Brain microvascular endothelial cell (primary cell): ENCODE measurements at regions not wholly inside any gene's neighbourhood (a gene's known extent, or its start where the extent isn't known, plus 50 kb on each side); places are given as distances from the start of the nearest gene placed in this dataset.
"Not testable (repeated sequence)": the region's sequence is repeated elsewhere in the genome, so short reads cannot be mapped to it uniquely, and the experiment has no call there.

ENCODE experiments used
- DNase-seq: peaks from one replicate; pipeline ENCODE4 v3.0.0-alpha.2; 2020
- H3K27ac ChIP-seq: fragments of 250-450 bp; sonication (Bioruptor Pico); 2 replicates; pipeline ENCODE4 v1.5.1; 2020; ENCODE audit warnings: mild to moderate bottlenecking, moderate library complexity
- H3K27me3 ChIP-seq: fragments of 250-450 bp; sonication (Bioruptor Pico); replicated peaks from 2 replicates; pipeline ENCODE4 v1.5.1; 2020; ENCODE audit warnings: mild to moderate bottlenecking
- H3K36me3 ChIP-seq: fragments of 250-450 bp; sonication (Bioruptor Pico); replicated peaks from 2 replicates; pipeline ENCODE4 v1.5.1; 2020; ENCODE audit warnings: mild to moderate bottlenecking
- H3K4me3 ChIP-seq: 2 replicates; pipeline ENCODE4 v1.5.1; 2011; ENCODE audit warnings: low read depth, mild to moderate bottlenecking, control low read depth, low read length, moderate library complexity
- in situ Hi-C: cut with HindIII; loops from 2 replicates; pipeline ENCODE4 v1.10.0; 2017; ENCODE audit warnings: low sequenced_read_pairs, low pct_ligation_motif_present
- TF ChIP-seq, protein P1 (sequence below): IDR thresholded peaks from 2 replicates; pipeline ENCODE4 v1.5.1; 2011; ENCODE audit warnings: low read depth, mild to moderate bottlenecking, moderate library complexity, low read length, control low read depth, inconsistent platforms; ENCODE audit errors: missing control alignments

DNA sequence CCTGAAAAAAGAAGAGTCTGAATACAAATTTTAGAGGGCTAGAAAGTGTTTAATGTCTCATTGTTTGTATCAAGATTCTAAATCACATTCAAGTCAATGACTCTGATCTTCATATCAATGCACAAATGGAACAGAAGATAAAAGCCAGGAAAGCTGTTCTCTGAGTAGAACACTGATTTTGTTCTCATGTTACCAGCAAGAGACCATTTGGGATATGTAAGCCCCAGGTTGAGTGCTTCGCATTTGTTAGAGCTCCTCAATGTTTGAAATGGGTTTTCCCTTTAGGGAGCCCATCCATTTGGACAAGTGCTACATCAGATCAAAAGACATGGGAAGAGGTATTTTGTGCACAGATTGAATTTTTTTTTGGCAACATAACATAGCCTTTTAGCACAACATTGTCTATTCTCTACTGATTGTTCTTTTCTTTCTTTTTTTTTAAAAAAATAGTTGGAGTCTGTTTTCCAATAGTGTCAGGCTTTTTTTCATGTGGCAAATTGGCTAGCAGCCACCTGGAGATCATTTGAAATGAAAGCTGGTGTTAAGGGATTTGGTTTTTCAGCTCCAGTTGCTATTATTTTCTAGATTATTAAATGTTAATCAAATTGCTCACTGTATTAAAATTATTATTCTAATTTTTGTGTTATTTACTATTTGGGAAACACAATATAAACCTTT lies 74.5 kb upstream of the ZPLD1 start:
- in situ Hi-C loops, result no loop called here
- H3K27ac ChIP-seq, result no peak overlapping the region
- H3K36me3 ChIP-seq, result no peaks in the 10 kb centered on the region
- TF ChIP-seq, protein P1, sequence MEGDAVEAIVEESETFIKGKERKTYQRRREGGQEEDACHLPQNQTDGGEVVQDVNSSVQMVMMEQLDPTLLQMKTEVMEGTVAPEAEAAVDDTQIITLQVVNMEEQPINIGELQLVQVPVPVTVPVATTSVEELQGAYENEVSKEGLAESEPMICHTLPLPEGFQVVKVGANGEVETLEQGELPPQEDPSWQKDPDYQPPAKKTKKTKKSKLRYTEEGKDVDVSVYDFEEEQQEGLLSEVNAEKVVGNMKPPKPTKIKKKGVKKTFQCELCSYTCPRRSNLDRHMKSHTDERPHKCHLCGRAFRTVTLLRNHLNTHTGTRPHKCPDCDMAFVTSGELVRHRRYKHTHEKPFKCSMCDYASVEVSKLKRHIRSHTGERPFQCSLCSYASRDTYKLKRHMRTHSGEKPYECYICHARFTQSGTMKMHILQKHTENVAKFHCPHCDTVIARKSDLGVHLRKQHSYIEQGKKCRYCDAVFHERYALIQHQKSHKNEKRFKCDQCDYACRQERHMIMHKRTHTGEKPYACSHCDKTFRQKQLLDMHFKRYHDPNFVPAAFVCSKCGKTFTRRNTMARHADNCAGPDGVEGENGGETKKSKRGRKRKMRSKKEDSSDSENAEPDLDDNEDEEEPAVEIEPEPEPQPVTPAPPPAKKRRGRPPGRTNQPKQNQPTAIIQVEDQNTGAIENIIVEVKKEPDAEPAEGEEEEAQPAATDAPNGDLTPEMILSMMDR, result no peak
- H3K27me3 ChIP-seq, result no peaks in the 10 kb centered on the region
- DNase-seq, result no peak
- H3K4me3 ChIP-seq, result no peak overlapping the region

DNA sequence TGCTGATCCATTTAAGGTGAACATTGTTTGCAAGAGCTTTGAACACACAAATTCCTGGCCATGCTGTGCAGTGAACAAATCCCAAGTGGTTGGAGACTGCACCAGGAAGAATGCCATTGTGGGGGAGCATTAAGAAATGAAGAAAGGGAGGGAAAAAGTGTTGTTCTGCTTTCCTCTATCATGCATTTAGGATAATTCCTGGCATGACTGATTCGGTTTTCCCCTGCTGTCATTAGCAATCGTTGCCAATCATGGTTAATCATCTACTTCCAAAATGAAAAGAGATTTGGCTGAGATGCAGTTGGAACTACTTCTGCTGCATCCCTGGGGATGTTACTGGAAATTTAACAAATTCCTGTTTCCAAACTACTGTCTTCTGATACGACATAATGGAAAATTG lies 73.7 kb upstream of the ZPLD1 start:
- Histone ChIP-seq H3K27me3 (no peaks in the 10 kb centered on the region), H3K36me3 (no peaks in the 10 kb centered on the region), H3K4me3 (no peak overlapping the region), H3K27ac (no peak overlapping the region)
- in situ Hi-C loops, result no loop called here
- DNase-seq, result no peak
- TF ChIP-seq, protein P1, result no peak

- in situ Hi-C loops, DNase-seq, H3K4me3 ChIP-seq, H3K36me3 ChIP-seq, H3K27me3 ChIP-seq, H3K27ac ChIP-seq: not testable (repeated sequence)
Observed at GRCh38 chr3:102366116-102366515, 68.7 kb upstream of the ZPLD1 start.

DNA sequence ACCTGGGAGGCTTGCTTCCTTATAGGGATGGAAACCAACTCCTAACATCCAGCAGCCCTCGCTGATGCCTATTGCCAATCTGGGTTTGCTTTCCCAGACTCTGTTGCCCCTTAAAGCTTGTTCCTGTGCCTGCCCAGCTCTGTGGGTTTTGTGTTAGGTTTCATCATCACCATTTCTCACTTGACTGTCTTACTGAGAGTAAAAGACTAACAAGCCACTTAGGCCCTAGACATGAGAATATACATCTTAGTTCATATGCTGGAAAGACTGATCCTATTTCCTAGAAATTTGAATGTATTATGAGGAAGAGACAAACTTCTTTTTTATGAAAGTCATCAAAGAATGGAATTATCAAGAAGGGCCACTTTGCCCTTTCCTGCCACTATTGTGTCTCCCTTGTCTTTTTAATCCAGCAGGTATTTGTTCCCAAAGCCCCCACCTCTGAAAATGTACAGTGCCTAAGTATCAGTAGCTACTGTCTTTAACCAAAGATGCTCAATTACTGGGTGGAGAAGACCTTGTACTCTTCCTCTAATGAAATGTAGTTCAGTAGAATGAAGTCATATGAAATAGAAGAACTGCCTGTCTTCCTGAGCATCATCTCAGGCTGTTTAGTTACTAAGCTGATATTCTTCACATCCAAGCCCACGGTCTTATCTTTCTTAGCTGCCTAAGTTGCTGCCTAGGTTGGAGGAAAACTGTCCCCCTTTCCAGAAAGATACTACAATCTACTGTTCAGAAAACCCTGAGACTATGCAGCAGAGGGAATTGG lies 59.8 kb upstream of the ZPLD1 start:
- Histone ChIP-seq H3K27me3 (no peaks in the 10 kb centered on the region), H3K4me3 (no peak overlapping the region), H3K36me3 (no peaks in the 10 kb centered on the region), H3K27ac (no peak overlapping the region)
- TF ChIP-seq, protein P1, result no peak
- in situ Hi-C loops, result no loop called here
- no peak for DNase-seq

DNA sequence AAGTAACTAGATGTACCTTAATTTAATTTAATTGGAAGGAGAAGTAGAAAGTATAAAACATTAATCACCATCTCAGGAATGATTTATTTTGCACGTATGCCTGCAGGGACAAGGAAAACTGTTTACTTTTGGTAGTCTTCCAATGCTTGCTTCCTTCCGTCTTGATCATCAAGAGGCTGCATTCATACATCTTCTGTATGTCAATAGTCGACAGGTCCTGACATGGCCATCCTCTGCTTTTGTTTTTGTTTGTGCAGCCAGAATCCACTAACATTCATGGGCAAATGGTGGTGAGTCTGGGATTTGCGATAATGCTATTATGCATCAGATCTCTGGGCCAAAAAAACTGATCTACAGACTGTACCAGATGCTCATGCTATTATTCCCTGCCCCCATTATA lies 56.6 kb upstream of the ZPLD1 start:
- TF ChIP-seq, protein P1, result no peak
- H3K36me3 ChIP-seq, result no peaks in the 10 kb centered on the region
- no peak overlapping the region for H3K4me3 ChIP-seq
- no peaks in the 10 kb centered on the region for H3K27me3 ChIP-seq
- DNase-seq, result no peak
- in situ Hi-C loops, result no loop called here
- H3K27ac ChIP-seq, result no peak overlapping the region

DNA sequence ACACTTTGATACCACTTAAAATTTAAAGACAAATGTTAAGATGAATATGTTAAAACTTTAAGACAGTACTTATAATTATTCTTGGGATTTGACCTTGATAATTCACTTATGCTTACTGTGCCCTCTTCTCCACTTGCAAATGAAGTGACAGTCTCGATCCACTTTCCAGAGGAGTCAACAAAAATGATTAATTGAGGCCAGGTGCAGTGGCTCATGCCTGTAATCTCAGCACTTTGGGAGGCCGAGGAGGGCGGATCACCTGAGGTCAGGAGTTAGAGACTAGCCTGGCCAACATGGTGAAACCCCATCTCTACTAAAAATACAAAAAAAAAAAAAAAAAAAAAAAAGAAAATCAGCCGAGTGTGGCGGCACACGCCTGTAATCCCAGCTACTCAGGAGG lies 52.6 kb upstream of the ZPLD1 start:
- H3K27me3 ChIP-seq, in situ Hi-C loops: not testable (repeated sequence)

More for the DNA sequence above, 52.6 kb upstream of the ZPLD1 start:
- not testable (repeated sequence) for H3K4me3 ChIP-seq, H3K36me3 ChIP-seq, H3K27ac ChIP-seq, DNase-seq
